PFSK-1 (cell line): ENCODE measurements at regions not wholly inside any gene's neighbourhood (a gene's known extent, or its start where the extent isn't known, plus 50 kb on each side); places are given as distances from the start of the nearest gene placed in this dataset.

Experiments used
- FOXP2 ChIP-seq: optimal IDR thresholded peaks from 2 replicates; pipeline ENCODE3; 2011; ENCODE audit warnings: borderline replicate concordance, control low read depth, inconsistent platforms; ENCODE audit not compliant: insufficient read depth; ENCODE audit errors: extremely low read length, extremely low read depth
- POLR2AphosphoS5 ChIP-seq: IDR thresholded peaks from 2 replicates; pipeline ENCODE4 v1.6.1; 2012; ENCODE audit warnings: low read depth, mild to moderate bottlenecking, control low read depth, low read length, moderate library complexity
- SIN3A ChIP-seq: IDR thresholded peaks from 2 replicates; pipeline ENCODE4 v1.6.1; 2012; ENCODE audit warnings: mild to moderate bottlenecking, low read length, moderate library complexity, borderline replicate concordance; ENCODE audit not compliant: insufficient read depth
- TAF1 ChIP-seq: IDR thresholded peaks from 2 replicates; pipeline ENCODE4 v1.6.1; 2012; ENCODE audit warnings: low read length, control low read depth, borderline replicate concordance; ENCODE audit not compliant: insufficient read depth
- TF ChIP-seq, protein P1 (sequence below), 2 experiments: IDR thresholded peaks; 2 replicates each; pipeline versions ENCODE4 v1.6.1 to v1.8.0; 2011 to 2012; ENCODE audit warnings: low read depth in 2 of 2, low read length in 2 of 2, control low read depth in 1 of 2, inconsistent platforms in 1 of 2, mild to moderate bottlenecking in 1 of 2, moderate library complexity in 1 of 2; ENCODE audit not compliant: insufficient read depth in 1 of 2

GRCh38 chr7:131222171-131222570 is 105.5 kb upstream of the MKLN1 start:
- no peak for TF ChIP-seq SIN3A
- TF ChIP-seq, protein P1, sequence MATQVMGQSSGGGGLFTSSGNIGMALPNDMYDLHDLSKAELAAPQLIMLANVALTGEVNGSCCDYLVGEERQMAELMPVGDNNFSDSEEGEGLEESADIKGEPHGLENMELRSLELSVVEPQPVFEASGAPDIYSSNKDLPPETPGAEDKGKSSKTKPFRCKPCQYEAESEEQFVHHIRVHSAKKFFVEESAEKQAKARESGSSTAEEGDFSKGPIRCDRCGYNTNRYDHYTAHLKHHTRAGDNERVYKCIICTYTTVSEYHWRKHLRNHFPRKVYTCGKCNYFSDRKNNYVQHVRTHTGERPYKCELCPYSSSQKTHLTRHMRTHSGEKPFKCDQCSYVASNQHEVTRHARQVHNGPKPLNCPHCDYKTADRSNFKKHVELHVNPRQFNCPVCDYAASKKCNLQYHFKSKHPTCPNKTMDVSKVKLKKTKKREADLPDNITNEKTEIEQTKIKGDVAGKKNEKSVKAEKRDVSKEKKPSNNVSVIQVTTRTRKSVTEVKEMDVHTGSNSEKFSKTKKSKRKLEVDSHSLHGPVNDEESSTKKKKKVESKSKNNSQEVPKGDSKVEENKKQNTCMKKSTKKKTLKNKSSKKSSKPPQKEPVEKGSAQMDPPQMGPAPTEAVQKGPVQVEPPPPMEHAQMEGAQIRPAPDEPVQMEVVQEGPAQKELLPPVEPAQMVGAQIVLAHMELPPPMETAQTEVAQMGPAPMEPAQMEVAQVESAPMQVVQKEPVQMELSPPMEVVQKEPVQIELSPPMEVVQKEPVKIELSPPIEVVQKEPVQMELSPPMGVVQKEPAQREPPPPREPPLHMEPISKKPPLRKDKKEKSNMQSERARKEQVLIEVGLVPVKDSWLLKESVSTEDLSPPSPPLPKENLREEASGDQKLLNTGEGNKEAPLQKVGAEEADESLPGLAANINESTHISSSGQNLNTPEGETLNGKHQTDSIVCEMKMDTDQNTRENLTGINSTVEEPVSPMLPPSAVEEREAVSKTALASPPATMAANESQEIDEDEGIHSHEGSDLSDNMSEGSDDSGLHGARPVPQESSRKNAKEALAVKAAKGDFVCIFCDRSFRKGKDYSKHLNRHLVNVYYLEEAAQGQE (IDR thresholded peaks at IDR 0.05; ENCODE audit: insufficient read depth in 1 of 2, low read depth in 2 of 2, low read length in 2 of 2), result no peak
- no peak for TF ChIP-seq FOXP2
- no peak for TF ChIP-seq TAF1
- no peak for TF ChIP-seq POLR2AphosphoS5

GRCh38 chr7:131223151-131223550 is 104.5 kb upstream of the MKLN1 start:
- TF ChIP-seq FOXP2 (no peak), SIN3A (no peak), TAF1 (no peak), POLR2AphosphoS5 (no peak)
- TF ChIP-seq, protein P1 (IDR thresholded peaks at IDR 0.05; ENCODE audit: insufficient read depth in 1 of 2, low read depth in 2 of 2, low read length in 2 of 2), result no peak

DNA sequence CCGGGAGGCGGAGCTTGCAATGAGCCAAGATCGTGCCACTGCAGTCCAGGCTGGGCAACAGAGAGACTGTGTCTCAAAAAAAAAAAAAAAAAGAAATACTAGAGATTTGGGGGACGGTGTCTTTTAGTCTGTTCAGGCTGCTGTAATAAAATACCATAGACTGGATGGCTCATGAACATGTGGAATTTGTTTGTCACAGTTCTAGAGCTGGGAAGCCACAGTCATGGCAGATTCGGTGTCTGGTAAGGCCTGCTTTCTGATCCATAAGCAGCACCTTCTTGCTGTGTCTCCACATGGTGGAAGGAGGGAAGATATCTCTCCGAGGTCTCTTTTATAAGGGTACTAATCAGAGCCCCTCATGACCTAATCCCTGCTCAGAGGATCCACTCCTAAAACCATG is 102.7 kb upstream of the MKLN1 start:
- TF ChIP-seq FOXP2 (no peak), POLR2AphosphoS5 (no peak), TAF1 (no peak)
- TF ChIP-seq, protein P1 (IDR thresholded peaks at IDR 0.05; ENCODE audit: insufficient read depth in 1 of 2, low read depth in 2 of 2, low read length in 2 of 2), result no peak

- no peak for TF ChIP-seq FOXP2
- no peak for TF ChIP-seq SIN3A
These were observed 101.8 kb upstream of the MKLN1 start for GRCh38 chr7:131225619-131226513.

DNA sequence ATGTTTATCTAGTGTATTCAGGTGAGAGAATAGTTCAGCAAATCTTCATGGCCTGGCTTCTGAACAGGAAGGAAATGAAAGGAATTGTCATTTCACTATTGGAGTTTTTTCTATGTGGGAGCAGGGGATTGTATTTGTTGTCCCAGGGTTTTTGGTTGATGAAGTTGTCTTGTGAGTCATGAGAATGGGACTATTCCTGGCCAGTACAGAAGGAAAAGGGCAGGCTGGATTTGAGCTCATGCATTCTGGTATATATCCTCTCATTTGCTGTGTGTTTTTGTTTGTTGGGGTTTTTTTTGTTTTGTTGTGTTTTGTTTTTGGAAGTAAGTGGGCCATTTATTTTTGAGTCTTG is 101.2 kb upstream of the MKLN1 start:
- no peak for TF ChIP-seq FOXP2
- no peak for TF ChIP-seq SIN3A
- no peak for TF ChIP-seq TAF1
- TF ChIP-seq, protein P1 (IDR thresholded peaks at IDR 0.05; ENCODE audit: insufficient read depth in 1 of 2, low read depth in 2 of 2, low read length in 2 of 2), result no peak
- TF ChIP-seq POLR2AphosphoS5, result no peak
